ENCODE measurements at regions not wholly inside any gene's neighbourhood (a gene's known extent, or its start where the extent isn't known, plus 50 kb on each side); places are given as distances from the start of the nearest gene placed in this dataset.

- SMC1A ChIA-PET (ENCODE audit: uncharacterized antibody, unreplicated experiment) = no interaction called here
- H3K36me3 ChIP-seq (ENCODE audit: control insufficient read depth in 2 of 2, insufficient read depth in 2 of 2, low read length in 1 of 2) = no peaks in the 10 kb centered on the region
- no peak overlapping the region for H2AFZ ChIP-seq (ENCODE audit: control insufficient read depth, low read depth, low read length)
- H3K79me2 ChIP-seq (ENCODE audit: control insufficient read depth, insufficient read depth, low read length) = no peaks in the 10 kb centered on the region
- in situ Hi-C loops (cut with MboI) = no loop called here
- POLR2A ChIA-PET = no interaction called here
- H4K20me1 ChIP-seq (ENCODE audit: control insufficient read depth, insufficient read depth) = no peaks in the 10 kb centered on the region
- 41% methylated on average over 54 of the region's 64 CpGs for WGBS (ENCODE audit: insufficient coverage, insufficient replicate concordance, low lambda C conversion rate, missing lambda C conversion rate)
- CTCF ChIA-PET = no interaction called here
- no TSS peak for BruUV-seq (replicated peaks)
- H3K27ac ChIP-seq (ENCODE audit: control insufficient read depth, insufficient read depth) = no peak overlapping the region
- no peaks in the 10 kb centered on the region for H3K9me3 ChIP-seq (replicated peaks; ENCODE audit: control insufficient read depth, insufficient read depth, low read length)
- TF ChIP-seq ZSCAN29 (IDR thresholded peaks at IDR 0.05) = peak; percentile 87
- no peak for TF ChIP-seq NFXL1 (IDR thresholded peaks at IDR 0.05; ENCODE audit: borderline replicate concordance)
- no peak for TF ChIP-seq SRF (IDR thresholded peaks at IDR 0.05; ENCODE audit: low read depth in 2 of 2, low read length in 2 of 2)
- intact Hi-C loops (cut with micrococcal nuclease; ENCODE audit: unreplicated experiment) = no loop called here
- no peaks in the 10 kb centered on the region for H3K4me1 ChIP-seq (ENCODE audit: control insufficient read depth, insufficient read depth, low read length)
- no peak overlapping the region for H3K9ac ChIP-seq (ENCODE audit: control insufficient read depth, insufficient read depth, low read length)
- RAD21 ChIA-PET (ENCODE audit: unreplicated experiment) = interaction anchor here (1.1 kb wide), 1 partner anchor 104 kb away, joined by 4 read pairs; no protein-coding TSS in a partner anchor
- ATAC-seq (peak; percentile 52), FAIRE-seq (no peak), DNase-seq (ENCODE audit: low read depth, low spot score) (no peak)
- H3K4me3 ChIP-seq = no peak overlapping the region
- peaks cover 4 to 15% of the 10 kb centered on the region in 2 experiments; a peak in 3 of 4 replicates for H3K27me3 ChIP-seq (replicated peaks in 1 of 2; ENCODE audit: control insufficient read depth in 2 of 2, insufficient read depth in 2 of 2, low read length in 1 of 2)
- no peak overlapping the region for H3K4me2 ChIP-seq (ENCODE audit: control insufficient read depth, insufficient read depth)
Observed at GRCh38 chr1:201649761-201650622, 111.1 kb downstream of the NAV1 start.

GRCh38 chr1:201650623-201650933, 111.7 kb downstream of the NAV1 start:
- Histone ChIP-seq H3K27me3 (replicated peaks in 1 of 2; ENCODE audit: control insufficient read depth in 2 of 2, insufficient read depth in 2 of 2, low read length in 1 of 2) (peaks cover 4 to 15% of the 10 kb centered on the region in 2 experiments; a peak in 3 of 4 replicates), H3K4me3 (no peak overlapping the region), H3K27ac (ENCODE audit: control insufficient read depth, insufficient read depth) (no peak overlapping the region), H3K79me2 (ENCODE audit: control insufficient read depth, insufficient read depth, low read length) (no peaks in the 10 kb centered on the region), H4K20me1 (ENCODE audit: control insufficient read depth, insufficient read depth) (no peaks in the 10 kb centered on the region; the same call in 1 of the 2 replicates), H3K9me3 (replicated peaks; ENCODE audit: control insufficient read depth, insufficient read depth, low read length) (no peaks in the 10 kb centered on the region), H2AFZ (ENCODE audit: control insufficient read depth, low read depth, low read length) (no peak overlapping the region), H3K4me2 (ENCODE audit: control insufficient read depth, insufficient read depth) (no peak overlapping the region), H3K36me3 (ENCODE audit: control insufficient read depth in 2 of 2, insufficient read depth in 2 of 2, low read length in 1 of 2) (no peaks in the 10 kb centered on the region), H3K4me1 (ENCODE audit: control insufficient read depth, insufficient read depth, low read length) (no peaks in the 10 kb centered on the region), H3K9ac (ENCODE audit: control insufficient read depth, insufficient read depth, low read length) (no peak overlapping the region)
- ChIA-PET SMC1A (ENCODE audit: uncharacterized antibody, unreplicated experiment) (no interaction called here), RAD21 (ENCODE audit: unreplicated experiment) (interaction anchor here (1.1 kb wide), 1 partner anchor 104 kb away, joined by 4 read pairs; no protein-coding TSS in a partner anchor), CTCF (no interaction called here), POLR2A (no interaction called here)
- in situ Hi-C loops (cut with MboI) (no loop called here), intact Hi-C loops (cut with micrococcal nuclease; ENCODE audit: unreplicated experiment) (no loop called here)
- DNase-seq (ENCODE audit: low read depth, low spot score) = no peak
- BruUV-seq (replicated peaks) = no TSS peak
- ATAC-seq = no peak
- no peak for FAIRE-seq
- 69% methylated on average over 10 of the region's 11 CpGs for WGBS (ENCODE audit: insufficient coverage, insufficient replicate concordance, low lambda C conversion rate, missing lambda C conversion rate)
- no peak for TF ChIP-seq EZH2 (IDR thresholded peaks at IDR 0.05; ENCODE audit: borderline replicate concordance, control insufficient read depth, low read depth, low read length)
- no peak for TF ChIP-seq ATF7 (IDR thresholded peaks at IDR 0.05; ENCODE audit: low read depth)
- TF ChIP-seq RCOR1 (conservative IDR thresholded peaks at IDR 0.05; ENCODE audit: low read depth, low read length) = no peak
- TF ChIP-seq GABPA (IDR thresholded peaks at IDR 0.05; ENCODE audit: low read depth) = no peak
- no peak for TF ChIP-seq RUNX3 (IDR thresholded peaks at IDR 0.05; ENCODE audit: low read length)
- TF ChIP-seq SREBF1 (IDR thresholded peaks at IDR 0.05; ENCODE audit: low read length) = no peak
- no peak for TF ChIP-seq E2F8 (IDR thresholded peaks at IDR 0.05; ENCODE audit: low read depth, partially characterized antibody)
- TF ChIP-seq FOXM1 (IDR thresholded peaks at IDR 0.05; ENCODE audit: low read depth, low read length) = no peak
- TF ChIP-seq HDGF (IDR thresholded peaks at IDR 0.05) = no peak
- TF ChIP-seq BCLAF1 (IDR thresholded peaks at IDR 0.05) = no peak

Data from GM12878 (cell line).